GM12872 (cell line): ENCODE measurements at regions not wholly inside any gene's neighbourhood (a gene's known extent, or its start where the extent isn't known, plus 50 kb on each side); places are given as distances from the start of the nearest gene placed in this dataset.

ENCODE experiments used
- TF ChIP-seq, protein P1 (sequence below): IDR thresholded peaks from 3 replicates; pipeline ENCODE4 v1.5.1; 2011; ENCODE audit warnings: low read depth, mild to moderate bottlenecking, low read length, moderate library complexity; ENCODE audit not compliant: insufficient read depth

DNA sequence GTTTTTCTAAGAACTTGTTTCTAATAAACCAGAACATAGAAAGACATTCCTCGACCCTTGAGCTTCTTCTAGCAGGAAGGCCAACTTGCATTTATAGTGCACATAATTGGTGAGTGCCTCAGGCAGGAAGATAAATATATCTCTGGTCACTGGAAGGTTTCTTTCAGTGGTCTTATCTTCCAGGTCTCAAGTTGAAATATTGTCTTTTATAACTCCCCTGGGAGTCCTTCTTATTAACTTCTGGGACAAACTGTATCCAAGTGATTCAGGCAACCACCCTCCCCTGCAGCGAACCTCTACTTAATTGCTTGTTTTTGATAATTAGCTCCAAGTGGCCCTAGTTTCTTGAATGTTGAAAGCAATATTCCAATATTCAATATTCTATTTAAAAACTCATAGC lies 346.8 kb upstream of the GOLIM4 start:
- TF ChIP-seq, protein P1, sequence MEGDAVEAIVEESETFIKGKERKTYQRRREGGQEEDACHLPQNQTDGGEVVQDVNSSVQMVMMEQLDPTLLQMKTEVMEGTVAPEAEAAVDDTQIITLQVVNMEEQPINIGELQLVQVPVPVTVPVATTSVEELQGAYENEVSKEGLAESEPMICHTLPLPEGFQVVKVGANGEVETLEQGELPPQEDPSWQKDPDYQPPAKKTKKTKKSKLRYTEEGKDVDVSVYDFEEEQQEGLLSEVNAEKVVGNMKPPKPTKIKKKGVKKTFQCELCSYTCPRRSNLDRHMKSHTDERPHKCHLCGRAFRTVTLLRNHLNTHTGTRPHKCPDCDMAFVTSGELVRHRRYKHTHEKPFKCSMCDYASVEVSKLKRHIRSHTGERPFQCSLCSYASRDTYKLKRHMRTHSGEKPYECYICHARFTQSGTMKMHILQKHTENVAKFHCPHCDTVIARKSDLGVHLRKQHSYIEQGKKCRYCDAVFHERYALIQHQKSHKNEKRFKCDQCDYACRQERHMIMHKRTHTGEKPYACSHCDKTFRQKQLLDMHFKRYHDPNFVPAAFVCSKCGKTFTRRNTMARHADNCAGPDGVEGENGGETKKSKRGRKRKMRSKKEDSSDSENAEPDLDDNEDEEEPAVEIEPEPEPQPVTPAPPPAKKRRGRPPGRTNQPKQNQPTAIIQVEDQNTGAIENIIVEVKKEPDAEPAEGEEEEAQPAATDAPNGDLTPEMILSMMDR: no peak

DNA sequence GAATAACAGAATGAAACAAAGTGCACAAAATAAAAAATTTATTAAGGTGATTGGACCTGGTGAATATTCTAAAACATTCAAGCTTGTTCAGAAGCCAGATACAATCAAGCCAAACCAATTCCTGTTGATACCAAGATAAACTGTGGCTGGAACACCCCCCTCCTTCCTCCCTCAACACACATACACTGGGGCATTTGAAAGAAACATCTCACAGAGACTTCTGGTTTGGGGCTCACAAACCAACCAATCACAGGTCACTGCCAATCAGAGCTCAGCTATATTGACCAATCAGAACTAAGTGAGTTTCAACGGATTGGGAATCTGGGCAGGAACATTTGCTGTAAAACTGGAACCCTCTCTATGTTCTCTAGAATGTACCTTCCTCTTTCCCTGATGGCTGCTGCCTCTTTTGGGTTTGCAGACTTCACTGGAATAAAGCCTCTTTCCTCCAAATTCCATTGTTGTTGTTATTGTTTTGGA lies 340.6 kb upstream of the GOLIM4 start:
- TF ChIP-seq, protein P1: no peak

DNA sequence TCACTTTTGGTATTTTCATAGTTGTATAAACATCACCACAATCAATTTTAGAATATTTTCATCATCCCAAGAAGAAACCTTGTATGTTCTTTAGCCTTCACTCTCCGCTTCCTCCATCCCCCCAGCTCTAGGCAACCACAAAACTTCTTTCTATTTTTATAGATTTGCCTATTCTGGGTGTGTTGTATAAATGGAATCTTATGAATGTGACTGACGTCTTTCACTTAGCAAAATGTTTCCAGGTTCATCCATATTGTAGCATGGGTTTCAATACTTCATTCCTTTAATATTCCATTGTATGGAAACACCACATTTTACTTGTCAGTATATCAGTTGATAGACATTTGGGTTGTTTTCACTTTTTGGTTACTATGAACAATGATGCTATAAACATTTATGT lies 335.8 kb upstream of the GOLIM4 start:
- TF ChIP-seq, protein P1: no peak

DNA sequence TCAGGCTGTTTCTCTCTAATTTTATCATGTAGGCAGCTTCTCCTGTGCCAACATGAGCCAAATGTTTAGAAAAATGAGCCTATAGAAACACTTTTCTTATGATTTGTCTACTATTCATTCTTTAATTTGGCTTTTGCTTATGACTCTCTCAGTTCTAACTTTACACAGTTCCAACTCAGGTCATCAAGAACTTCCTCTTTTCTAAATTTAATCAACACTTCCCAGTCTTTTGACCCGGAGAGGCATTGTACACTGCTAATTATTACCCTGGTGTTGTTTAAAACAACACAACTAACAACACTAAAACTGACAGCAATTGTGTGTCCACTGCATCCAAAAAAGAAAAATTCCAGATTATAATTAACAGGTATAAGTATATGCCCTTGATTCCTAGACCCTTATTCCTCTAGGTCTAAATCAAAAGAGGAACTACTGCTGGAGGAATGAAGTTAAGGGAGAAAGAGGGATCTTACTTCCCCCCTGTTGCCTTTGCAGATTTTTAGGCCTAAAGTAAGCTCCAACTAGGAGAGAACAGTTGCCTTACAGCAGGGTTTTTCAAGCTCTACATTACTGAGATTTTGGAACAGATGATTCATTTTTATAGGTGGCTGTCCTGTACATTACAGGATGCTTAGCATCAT lies 332.2 kb upstream of the GOLIM4 start:
- TF ChIP-seq, protein P1: no peak

DNA sequence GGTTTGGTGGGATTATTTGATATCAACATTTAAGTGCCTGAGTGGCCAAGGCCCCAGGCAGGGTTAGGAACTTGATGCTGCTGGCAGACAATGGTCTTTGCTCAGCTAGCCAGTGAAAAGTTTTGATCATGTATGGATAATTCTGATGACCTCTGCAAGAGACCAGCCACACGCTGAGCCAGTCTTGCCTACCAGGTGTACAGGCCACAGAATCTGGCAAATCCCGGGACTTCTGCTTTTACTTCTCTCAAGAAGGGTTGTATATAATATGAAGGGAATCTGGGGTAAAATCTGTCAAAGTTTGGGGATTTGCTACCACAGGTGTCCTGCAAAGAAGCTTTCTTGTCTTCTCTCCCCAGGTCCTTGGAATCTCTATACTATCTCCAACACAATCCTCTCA lies 331.4 kb upstream of the GOLIM4 start:
- TF ChIP-seq, protein P1: no peak

DNA sequence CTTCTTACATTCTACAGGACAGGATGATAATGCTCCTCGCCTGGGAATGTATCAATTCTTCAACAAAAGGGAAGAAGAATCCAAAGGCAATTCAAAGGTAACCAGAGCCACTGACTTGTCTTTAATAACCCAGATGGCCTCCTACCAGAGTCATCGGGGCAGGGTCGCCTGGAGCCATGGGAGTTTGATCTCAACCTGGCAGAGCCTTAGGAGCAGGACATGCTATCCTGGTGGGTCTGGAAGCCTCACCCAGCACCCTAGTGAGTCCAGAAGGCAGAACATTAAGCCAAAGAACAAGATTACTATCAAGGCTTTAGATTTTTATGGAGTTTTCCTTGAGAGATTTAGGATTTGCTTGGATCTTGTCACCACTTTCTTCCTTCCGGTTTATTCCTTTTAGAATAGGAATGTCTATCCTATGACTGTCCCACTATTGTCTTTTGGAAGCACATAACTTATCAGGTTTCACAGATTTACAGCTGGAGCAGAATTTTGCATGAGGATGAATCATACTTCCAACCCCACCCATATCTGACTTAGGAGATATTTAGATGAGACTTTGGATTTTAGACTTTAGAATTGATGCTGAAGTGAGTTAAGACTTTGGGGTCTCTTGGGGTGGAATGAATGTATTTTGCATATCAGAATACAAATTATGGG lies 330.3 kb upstream of the GOLIM4 start:
- TF ChIP-seq, protein P1: no peak

DNA sequence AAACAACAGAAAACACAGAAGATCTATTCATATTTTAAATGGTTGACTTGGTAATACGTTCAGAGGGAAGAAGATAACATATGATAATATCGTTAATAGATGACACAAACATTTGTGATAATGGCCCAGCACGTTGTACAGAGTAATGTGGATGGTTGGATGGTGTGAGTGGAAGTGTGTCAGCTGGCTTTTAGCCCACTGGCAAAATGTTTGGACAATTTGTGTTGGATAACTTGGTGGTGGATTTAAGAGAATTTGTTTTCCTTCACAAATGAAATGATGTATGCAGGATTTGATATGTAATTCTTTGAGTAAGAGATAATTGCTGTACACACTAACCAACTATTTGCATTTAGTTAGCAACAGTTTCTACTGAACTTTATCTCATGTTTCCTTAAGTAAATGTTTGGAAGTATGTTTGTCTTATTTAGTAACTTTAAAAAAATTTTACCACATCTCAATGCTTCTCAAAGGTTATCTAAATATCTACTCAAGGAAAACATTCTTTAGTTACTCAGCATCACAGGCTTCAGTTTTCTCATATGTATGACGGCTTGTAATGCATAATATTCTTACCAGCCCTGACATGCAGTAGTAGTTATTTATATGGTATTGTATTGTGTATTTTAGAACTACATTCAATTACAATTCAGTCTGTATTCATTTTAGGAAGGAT lies 328.5 kb upstream of the GOLIM4 start:
- TF ChIP-seq, protein P1: no peak
